ENCODE measurements at regions not wholly inside any gene's neighbourhood (a gene's known extent, or its start where the extent isn't known, plus 50 kb on each side); places are given as distances from the start of the nearest gene placed in this dataset.

DNA sequence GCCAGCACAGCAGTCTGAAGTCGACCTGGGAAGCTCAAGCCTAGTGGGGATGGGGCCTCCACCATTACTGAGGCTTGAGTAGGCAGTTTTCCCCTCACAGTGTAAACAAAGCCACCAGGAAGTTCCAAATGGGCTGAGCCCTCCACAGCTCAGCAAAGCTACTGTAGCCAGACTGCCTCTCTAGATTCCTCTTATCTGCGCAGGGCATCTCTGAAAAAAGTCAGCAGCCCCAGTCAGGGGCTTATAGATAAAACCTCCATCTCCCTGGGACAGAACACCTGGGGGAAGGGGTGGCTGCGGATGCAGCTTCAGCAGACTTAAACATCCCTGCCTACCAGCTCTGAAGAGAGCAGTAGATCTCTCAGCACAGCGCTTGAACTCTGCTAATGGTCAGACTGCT is 218.4 kb upstream of the VRK2 start:
- DNase-seq (ENCODE audit: low read depth), result no peak

DNA sequence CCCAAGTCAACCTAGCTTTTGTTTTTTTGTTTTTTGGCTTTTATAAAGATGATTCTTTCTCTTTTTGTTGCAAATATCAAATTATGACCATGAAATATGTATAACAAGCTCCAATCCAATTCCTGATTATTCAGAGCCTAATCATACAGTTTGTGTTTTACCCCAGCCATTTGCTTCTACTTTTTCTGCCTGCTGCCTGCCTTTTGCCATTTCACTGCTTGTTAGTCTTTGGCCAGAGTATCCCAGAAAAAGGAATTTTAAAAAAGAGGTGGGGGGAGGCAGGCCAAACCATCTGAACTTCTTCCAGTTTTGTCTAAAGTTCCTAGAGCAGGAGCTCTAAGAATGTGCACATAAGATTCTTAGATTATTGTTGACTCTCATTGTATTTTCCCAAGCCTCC is 211.9 kb upstream of the VRK2 start:
- DNase-seq (ENCODE audit: low read depth), result no peak

- no peak for DNase-seq (ENCODE audit: low read depth)
Observed at GRCh38 chr2:57842531-57842930, 204.1 kb upstream of the VRK2 start.

DNA sequence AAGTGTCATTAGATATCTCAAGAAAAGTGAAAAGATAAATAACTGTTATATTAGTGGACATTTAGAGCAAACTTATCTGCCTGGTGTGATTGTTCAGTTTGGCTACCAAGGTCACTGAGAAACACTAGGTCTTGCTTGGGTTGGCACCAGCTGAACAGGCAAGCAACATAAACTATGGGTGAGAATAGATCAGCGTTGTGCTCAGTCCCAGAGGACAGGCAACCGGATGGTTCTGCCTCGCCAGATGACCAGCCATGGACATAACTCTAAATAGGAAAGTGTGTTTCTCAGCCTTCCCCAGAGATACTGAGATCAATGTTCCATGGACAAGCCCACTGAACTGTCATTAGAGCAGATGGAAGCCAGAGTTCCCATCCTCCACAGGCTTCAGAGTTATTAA is 203.4 kb upstream of the VRK2 start:
- no peak for DNase-seq (ENCODE audit: low read depth)

- DNase-seq (ENCODE audit: low read depth), result no peak
Observed at GRCh38 chr2:57848723-57849122, 197.9 kb upstream of the VRK2 start.

GRCh38 chr2:57849843-57850242 is 196.8 kb upstream of the VRK2 start:
- DNase-seq (ENCODE audit: low read depth), result no peak

GRCh38 chr2:57850415-57851130 is 196.0 kb upstream of the VRK2 start:
- DNase-seq (ENCODE audit: low read depth), result no peak

GRCh38 chr2:57855212-57855611 is 191.4 kb upstream of the VRK2 start:
- no peak for DNase-seq (ENCODE audit: low read depth)

DNA sequence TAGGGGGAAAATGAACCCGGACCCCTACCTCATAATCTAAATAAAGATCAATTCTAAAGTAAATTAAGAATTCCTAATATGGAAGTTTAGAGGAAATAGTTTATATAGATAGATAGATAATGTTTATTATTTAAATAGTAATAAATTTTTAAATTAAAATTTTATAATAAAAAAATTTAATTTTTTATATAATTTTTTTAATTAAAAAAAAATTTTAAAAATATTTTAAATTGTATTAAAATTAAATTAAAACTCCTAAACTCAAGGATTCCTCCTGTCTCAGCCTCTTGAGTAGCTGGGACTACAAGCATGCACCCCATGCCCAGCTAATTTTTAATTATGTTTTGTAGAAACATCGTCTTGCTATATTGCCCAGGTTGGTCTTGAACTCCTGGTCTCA is 186.9 kb upstream of the VRK2 start:
- no peak for DNase-seq (ENCODE audit: low read depth)

DNA sequence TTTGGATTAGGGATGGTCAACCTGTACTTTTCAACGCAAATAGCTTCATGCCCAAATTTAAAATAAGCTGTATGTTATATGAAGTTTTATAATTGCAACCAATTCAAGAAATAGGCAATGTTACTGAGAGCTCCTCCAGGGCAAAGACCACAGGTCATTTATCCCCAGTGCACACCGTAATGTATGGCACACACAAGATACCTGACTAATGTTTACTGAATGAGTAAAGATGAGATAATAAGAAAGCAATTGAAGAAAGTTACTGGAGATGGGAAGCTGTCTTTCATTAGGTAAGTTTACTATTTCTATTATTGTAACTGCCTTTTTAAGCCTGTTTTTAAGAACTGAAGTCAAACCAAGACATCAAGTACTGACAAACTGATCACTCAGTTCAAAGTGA is 184.5 kb upstream of the VRK2 start:
- DNase-seq (ENCODE audit: low read depth), result no peak

GRCh38 chr2:57862727-57863126 is 183.9 kb upstream of the VRK2 start:
- DNase-seq (ENCODE audit: low read depth), result no peak

DNA sequence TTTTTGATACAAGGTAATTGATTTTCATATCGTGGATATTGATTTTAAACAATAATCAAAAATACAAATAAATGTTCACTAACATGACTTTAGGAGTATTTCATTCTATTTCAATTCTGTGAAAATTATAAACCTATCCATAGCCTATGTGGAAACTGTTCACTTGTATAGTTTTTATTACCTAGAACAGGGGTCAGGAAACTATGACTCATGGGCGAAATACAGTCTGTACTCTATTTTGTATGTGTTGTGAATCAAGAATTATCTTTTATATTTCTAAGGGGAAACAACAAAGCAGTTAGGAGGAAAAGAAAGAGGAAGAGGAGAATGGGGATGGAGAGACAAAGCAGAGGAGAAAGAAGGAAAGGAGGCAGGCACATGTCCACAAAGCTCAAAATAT is 181.7 kb upstream of the VRK2 start:
- DNase-seq (ENCODE audit: low read depth), result no peak

GRCh38 chr2:57867730-57868129 is 178.9 kb upstream of the VRK2 start:
- no peak for DNase-seq (ENCODE audit: low read depth)

GRCh38 chr2:57868619-57869139 is 177.9 kb upstream of the VRK2 start:
- no peak for DNase-seq (ENCODE audit: low read depth)

GRCh38 chr2:57869758-57870344 is 176.8 kb upstream of the VRK2 start:
- no peak for DNase-seq (ENCODE audit: low read depth)

- DNase-seq (ENCODE audit: low read depth), result no peak
Observed at GRCh38 chr2:57876313-57876712, 170.3 kb upstream of the VRK2 start.

GRCh38 chr2:57877811-57878170 is 168.8 kb upstream of the VRK2 start:
- DNase-seq (ENCODE audit: low read depth), result no peak

DNA sequence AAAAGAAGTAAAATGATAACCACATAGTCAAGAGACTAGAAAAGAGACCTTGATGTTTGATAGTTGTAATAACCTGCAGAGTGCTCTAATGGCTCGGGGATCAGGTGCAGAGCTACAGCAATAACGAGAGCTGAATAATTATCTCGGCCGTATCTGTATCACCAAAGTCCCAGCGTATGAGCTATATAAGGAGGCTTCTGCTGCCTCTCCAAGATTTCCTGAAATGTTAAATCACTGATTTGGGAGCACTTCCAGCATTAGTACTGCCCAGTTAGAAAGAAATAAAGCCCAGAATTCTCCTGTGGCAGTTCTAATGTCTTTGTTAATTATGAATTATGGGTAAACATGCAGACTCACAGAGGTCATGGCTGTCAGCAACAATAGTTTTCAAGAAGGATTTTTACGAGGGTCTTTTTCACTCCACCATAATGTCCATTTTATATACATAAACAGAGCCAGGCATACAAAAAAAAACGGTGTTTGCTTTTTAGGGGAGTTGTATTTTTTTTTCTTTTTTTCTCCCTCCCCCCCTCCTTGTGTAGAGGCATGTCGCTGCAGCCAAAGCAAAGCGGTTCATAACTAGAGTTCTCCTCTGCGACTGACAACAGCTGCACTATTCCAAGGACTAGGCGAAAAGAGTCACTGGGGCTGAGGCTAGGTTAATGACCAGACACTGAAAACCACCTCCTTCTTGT is 168.3 kb upstream of the VRK2 start:
- DNase-seq (ENCODE audit: low read depth), result no peak

- DNase-seq (ENCODE audit: low read depth), result no peak
Observed at GRCh38 chr2:57878866-57879210, 167.8 kb upstream of the VRK2 start.

GRCh38 chr2:57880446-57880845 is 166.2 kb upstream of the VRK2 start:
- no peak for DNase-seq (ENCODE audit: low read depth)

DNA sequence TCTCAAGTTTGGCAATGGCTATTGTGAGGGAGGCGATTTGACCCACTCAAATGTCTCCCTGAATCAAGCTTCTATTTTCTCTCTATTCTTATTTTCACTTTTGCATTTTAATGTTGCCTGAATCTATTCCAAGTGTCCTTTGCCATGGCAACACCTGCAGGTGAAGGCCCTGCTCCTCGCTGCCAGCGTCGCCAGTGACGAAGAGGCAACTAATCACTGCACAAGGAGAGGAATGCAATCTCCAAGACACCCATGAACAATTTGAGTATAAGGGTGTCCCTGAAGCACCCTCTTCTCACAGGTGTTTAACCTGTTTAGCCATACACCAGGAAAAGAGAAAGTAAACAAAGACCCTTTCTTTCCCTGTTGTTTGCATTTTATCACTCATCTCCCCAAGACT is 165.6 kb upstream of the VRK2 start:
- DNase-seq (ENCODE audit: low read depth), result no peak

DNA sequence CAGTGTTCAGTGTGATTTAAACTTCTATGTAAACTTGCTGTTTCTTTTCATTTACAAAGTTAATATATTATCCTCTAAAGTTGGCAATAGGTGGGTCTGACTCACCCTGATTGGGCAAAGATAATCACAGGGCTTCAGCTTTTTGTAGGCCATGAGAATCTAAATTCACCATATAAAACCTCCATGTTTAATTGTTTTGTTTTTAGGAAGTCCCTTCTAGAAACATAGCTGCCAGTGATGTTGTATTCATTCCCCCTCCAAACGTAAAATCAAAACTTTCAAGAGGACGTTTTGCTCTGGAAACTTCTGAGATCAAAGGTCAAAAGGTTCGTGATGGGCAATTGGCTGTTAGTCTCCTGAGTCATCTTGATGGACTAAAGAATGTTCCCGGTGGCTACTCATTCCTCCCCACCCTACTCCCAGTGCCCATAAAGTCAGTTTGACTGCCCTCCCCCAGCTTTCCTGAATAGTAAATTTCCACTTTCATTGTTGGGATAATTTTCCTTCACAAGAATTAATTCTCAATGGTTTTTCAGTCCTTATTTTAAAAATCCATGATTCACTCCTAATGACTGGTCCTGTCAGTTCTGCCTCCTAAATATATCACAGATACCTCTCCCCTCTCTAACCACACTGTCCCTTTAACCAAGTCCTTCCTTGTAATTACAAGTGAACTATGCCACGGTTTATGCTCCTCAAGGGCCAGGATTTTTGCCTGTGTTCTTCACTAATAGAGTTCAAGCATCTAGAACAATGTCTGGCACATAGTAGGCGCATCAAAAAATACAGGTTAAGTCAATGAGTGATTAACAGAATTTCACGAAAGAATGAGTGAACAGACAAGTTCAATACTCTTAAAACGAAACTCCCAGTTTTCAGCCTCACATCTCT is 164.4 kb upstream of the VRK2 start:
- no peak for DNase-seq (ENCODE audit: low read depth)
